Suprapubic skin (tissue), 4 donors: ENCODE measurements at regions not wholly inside any gene's neighbourhood (a gene's known extent, or its start where the extent isn't known, plus 50 kb on each side); places are given as distances from the start of the nearest gene placed in this dataset.

ENCODE experiments used
- DNase-seq, 2 donors: peaks; one replicate each; pipeline ENCODE4 v3.0.0-alpha.2; 2019; ENCODE audit warnings: low spot score in 2 of 2
- H3K27ac ChIP-seq: fragments of 200-600 bp; sonication (generic); one replicate; pipeline ENCODE4 v1.5.1; 2019
- H3K27me3 ChIP-seq: fragments of 200-600 bp; sonication (generic); one replicate; pipeline ENCODE4 v1.5.1; 2019
- H3K36me3 ChIP-seq: fragments of 200-600 bp; sonication (generic); one replicate; pipeline ENCODE4 v1.5.1; 2019
- H3K4me1 ChIP-seq: fragments of 200-600 bp; sonication (generic); one replicate; pipeline ENCODE4 v1.5.1; 2019
- H3K4me3 ChIP-seq: fragments of 200-600 bp; sonication (generic); one replicate; pipeline ENCODE4 v1.5.1; 2019; ENCODE audit warnings: mild to moderate bottlenecking
- H3K9me3 ChIP-seq: fragments of 200-600 bp; sonication (generic); one replicate; pipeline ENCODE4 v1.5.1; 2019
- EP300 ChIP-seq: sonication (generic); formaldehyde crosslinking; IDR thresholded peaks from one replicate; pipeline ENCODE4 v1.6.1; 2017; ENCODE audit warnings: antibody characterized with exemption
- POLR2A ChIP-seq, 2 donors: fragments of 450-650 bp; IDR thresholded peaks; one replicate each; pipeline ENCODE4 v1.6.1; 2017; ENCODE audit warnings: antibody characterized with exemption in 2 of 2, mild to moderate bottlenecking in 2 of 2, moderate library complexity in 2 of 2
- POLR2AphosphoS5 ChIP-seq, 3 donors: sonication (generic); formaldehyde crosslinking; IDR thresholded peaks; one replicate each; pipeline ENCODE4 v1.6.1; 2017; ENCODE audit warnings: antibody characterized with exemption in 3 of 3
- WGBS: methylation state at CpG from one replicate; pipeline ENCODE4 v1.1.5; 2018; 5-methylcytosine and 5-hydroxymethylcytosine counted together
- TF ChIP-seq, protein P1 (sequence below), 2 donors: fragments of 200-600 bp in 1 of 2; fragments of 450-650 bp in 1 of 2; sonication (generic) in 1 of 2; IDR thresholded peaks; one replicate each; pipeline ENCODE4 v1.5.1; 2016 to 2019; ENCODE audit warnings: antibody characterized with exemption in 2 of 2, mild to moderate bottlenecking in 1 of 2, moderate library complexity in 1 of 2

DNA sequence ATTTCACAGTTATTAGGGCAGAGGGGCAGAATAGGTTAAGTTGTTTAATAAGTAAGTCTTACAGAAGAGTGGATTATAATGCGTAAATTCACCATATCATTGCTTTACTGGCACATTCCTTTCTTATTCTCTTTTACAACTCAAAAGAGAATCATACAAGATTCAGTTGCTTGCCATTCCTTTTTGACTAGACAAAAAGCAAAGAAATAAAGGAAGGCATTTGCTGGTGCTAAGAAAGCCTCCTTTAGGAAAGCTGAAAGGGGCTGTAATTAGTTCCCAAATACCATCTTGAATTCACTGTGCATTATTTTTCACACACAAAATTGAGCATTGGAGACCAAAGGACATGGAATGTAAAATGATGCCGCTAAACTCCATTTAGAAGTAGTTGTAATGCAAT, 499.3 kb downstream of the NXPH1 start:
- DNase-seq = no peak
- TF ChIP-seq, protein P1, sequence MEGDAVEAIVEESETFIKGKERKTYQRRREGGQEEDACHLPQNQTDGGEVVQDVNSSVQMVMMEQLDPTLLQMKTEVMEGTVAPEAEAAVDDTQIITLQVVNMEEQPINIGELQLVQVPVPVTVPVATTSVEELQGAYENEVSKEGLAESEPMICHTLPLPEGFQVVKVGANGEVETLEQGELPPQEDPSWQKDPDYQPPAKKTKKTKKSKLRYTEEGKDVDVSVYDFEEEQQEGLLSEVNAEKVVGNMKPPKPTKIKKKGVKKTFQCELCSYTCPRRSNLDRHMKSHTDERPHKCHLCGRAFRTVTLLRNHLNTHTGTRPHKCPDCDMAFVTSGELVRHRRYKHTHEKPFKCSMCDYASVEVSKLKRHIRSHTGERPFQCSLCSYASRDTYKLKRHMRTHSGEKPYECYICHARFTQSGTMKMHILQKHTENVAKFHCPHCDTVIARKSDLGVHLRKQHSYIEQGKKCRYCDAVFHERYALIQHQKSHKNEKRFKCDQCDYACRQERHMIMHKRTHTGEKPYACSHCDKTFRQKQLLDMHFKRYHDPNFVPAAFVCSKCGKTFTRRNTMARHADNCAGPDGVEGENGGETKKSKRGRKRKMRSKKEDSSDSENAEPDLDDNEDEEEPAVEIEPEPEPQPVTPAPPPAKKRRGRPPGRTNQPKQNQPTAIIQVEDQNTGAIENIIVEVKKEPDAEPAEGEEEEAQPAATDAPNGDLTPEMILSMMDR (IDR thresholded peaks at IDR 0.05) = no peak
- TF ChIP-seq POLR2A (IDR thresholded peaks at IDR 0.05) (no peak), POLR2AphosphoS5 (IDR thresholded peaks at IDR 0.05) (no peak), EP300 (no peak)
- Histone ChIP-seq H3K4me1 (no peaks in the 10 kb centered on the region), H3K36me3 (no peaks in the 10 kb centered on the region), H3K4me3 (no peak overlapping the region), H3K27me3 (no peaks in the 10 kb centered on the region), H3K27ac (no peak overlapping the region), H3K9me3 (peaks cover 3% of the 10 kb centered on the region)
- 90% methylated on average over 2 of the region's 2 CpGs for WGBS

DNA sequence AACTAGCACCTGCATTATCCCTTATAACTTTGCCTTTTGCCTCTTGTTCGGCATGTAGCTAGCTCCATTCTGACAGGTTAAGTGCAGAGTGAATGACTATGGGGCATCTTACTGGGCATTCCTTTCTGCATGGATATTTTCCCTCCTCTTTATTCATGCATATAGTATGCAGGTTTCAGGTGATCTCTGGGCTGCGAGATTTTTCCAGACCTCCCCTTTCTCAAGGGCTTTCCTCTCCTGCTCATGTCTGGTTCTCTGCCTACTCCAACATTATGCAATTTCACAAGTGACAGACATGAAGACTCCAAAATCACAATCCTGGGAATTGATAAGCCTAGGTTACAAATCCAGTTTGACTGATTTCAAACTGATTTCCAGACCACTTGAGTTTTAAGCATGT, 503.8 kb downstream of the NXPH1 start:
- 100% methylated on average over 2 of the region's 2 CpGs for WGBS
- H3K4me3 ChIP-seq = no peak overlapping the region
- no peak overlapping the region for H3K27ac ChIP-seq
- DNase-seq = no peak
- TF ChIP-seq EP300 (no peak), POLR2A (IDR thresholded peaks at IDR 0.05) (no peak), POLR2AphosphoS5 (IDR thresholded peaks at IDR 0.05) (no peak)
- TF ChIP-seq, protein P1 (IDR thresholded peaks at IDR 0.05) = no peak
- no peaks in the 10 kb centered on the region for H3K4me1 ChIP-seq
- no peaks in the 10 kb centered on the region for H3K9me3 ChIP-seq
- no peaks in the 10 kb centered on the region for H3K36me3 ChIP-seq
- H3K27me3 ChIP-seq = no peaks in the 10 kb centered on the region

DNA sequence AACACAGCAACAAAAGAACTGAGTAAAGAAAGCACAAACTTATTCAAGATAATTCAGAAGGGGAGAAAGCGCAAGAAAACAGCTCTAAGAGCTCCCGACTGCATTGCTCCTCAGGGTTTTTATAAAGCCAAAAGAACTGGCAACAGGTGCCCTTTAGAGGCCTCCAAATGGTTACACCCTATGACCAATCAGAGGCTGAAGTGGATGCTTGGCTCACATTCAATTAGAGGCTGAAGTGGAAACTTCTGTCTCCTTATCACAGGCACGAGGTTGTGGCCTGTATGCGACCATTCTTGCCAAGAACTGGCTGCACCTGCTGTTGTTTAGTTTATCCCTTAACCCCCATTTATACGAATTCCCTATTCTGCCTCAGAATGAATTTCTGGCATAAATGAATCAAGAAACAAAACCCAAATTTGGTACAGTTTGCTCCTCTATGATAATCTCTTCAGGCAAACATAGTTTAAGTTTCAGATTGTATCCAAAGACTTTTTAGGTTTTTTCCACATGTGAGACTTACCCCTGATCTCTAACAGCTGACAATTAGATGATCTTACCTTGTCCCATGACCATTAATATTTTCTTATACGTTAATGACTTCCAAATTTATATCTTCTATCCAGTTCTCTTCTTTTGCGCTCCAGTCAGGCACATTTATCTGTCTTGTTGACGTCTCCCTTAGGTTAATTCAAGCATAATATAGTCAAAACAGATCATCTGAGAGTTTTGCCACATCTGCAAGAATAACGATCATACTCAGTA, 504.8 kb downstream of the NXPH1 start:
- H3K4me3 ChIP-seq = no peak overlapping the region
- 78% methylated on average over 9 of the region's 9 CpGs for WGBS
- no peaks in the 10 kb centered on the region for H3K9me3 ChIP-seq
- TF ChIP-seq EP300 (no peak), POLR2AphosphoS5 (IDR thresholded peaks at IDR 0.05) (no peak), POLR2A (IDR thresholded peaks at IDR 0.05) (no peak)
- TF ChIP-seq, protein P1 (IDR thresholded peaks at IDR 0.05) = no peak
- H3K36me3 ChIP-seq = no peaks in the 10 kb centered on the region
- DNase-seq = no peak
- no peaks in the 10 kb centered on the region for H3K27me3 ChIP-seq
- H3K27ac ChIP-seq = no peak overlapping the region
- H3K4me1 ChIP-seq = no peaks in the 10 kb centered on the region

DNA sequence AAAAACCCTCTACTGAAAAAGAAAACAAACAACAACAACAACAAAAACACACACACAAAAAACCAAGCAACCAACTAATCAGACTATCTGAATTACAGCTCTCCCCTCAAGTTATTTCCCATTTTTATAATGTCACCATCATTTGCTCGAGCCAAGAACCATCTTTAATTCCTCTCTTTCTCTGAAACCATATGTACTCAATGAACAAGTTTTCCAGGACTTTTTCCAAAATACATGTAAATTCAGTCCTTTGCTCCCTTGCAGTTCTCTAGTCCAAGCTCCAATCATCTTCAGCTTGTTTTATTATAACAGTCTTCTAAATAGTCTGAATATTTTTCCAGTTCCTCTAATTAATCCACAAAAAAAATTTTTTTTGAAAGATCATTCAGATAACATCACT, 506.0 kb downstream of the NXPH1 start:
- TF ChIP-seq POLR2AphosphoS5 (IDR thresholded peaks at IDR 0.05) (no peak), EP300 (no peak), POLR2A (IDR thresholded peaks at IDR 0.05) (no peak)
- TF ChIP-seq, protein P1 (IDR thresholded peaks at IDR 0.05) = no peak
- Histone ChIP-seq H3K9me3 (no peaks in the 10 kb centered on the region), H3K4me3 (no peak overlapping the region), H3K27me3 (no peaks in the 10 kb centered on the region), H3K27ac (no peak overlapping the region), H3K4me1 (no peaks in the 10 kb centered on the region), H3K36me3 (no peaks in the 10 kb centered on the region)
- 49% methylated on average over 1 of the region's 1 CpG for WGBS
- DNase-seq = no peak

DNA sequence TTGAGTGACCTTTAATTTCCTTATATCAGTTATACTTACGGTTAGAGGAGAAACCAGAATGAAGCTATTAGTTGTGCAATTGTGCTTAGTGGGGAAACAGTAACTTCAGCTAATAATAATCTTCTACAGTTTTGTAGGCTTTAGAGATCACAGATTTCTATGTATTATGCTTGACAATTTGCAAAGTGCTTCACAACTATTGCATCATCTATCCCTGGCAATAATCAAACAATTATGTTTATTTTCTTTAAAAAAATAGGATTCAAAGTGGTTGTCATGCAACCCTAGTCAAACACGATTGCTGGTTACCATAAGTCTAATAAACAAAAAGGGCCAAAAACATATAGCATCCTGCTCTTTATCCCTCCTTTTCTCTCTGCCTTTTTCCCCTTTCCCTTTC, 530.3 kb downstream of the NXPH1 start:
- Histone ChIP-seq H3K9me3 (no peaks in the 10 kb centered on the region), H3K27ac (no peak overlapping the region), H3K4me1 (no peaks in the 10 kb centered on the region), H3K4me3 (no peak overlapping the region), H3K36me3 (no peaks in the 10 kb centered on the region), H3K27me3 (no peaks in the 10 kb centered on the region)
- WGBS = 63% methylated on average over 2 of the region's 2 CpGs
- TF ChIP-seq POLR2AphosphoS5 (IDR thresholded peaks at IDR 0.05) (no peak), EP300 (no peak), POLR2A (IDR thresholded peaks at IDR 0.05) (no peak)
- TF ChIP-seq, protein P1 (IDR thresholded peaks at IDR 0.05) = no peak
- no peak for DNase-seq
